HUDEP-2 (cell line): ENCODE measurements at regions not wholly inside any gene's neighbourhood (a gene's known extent, or its start where the extent isn't known, plus 50 kb on each side); places are given as distances from the start of the nearest gene placed in this dataset.
"Not testable (repeated sequence)": the region's sequence is repeated elsewhere in the genome, so short reads cannot be mapped to it uniquely, and the experiment has no call there.

Experiments
- DNase-seq, 76 experiments: peaks; one replicate each; lab custom pipeline; 2025; ENCODE audit not compliant: unreplicated experiment in 76 of 76; lab: John Stamatoyannopoulos, UW

DNA sequence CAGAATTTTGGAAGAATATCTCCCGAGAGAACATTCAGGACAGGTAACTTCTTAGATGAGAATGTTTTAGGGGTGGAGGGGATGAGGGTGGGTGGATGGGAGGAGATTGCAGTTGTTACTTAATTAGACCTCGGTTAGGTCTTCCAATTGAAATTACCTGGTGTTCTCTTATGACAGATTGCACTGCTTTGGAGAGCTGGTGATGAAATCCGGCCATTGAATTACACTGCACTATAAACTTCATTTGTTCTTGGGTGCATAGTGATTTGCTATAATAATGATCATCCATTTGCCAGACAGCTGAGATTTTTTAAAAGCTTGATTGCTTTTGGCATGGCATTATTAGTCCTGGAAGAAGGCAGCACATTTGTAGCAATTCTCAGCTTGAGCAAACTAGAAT lies 427.6 kb downstream of the GBA3 start:
- no peak for DNase-seq

DNA sequence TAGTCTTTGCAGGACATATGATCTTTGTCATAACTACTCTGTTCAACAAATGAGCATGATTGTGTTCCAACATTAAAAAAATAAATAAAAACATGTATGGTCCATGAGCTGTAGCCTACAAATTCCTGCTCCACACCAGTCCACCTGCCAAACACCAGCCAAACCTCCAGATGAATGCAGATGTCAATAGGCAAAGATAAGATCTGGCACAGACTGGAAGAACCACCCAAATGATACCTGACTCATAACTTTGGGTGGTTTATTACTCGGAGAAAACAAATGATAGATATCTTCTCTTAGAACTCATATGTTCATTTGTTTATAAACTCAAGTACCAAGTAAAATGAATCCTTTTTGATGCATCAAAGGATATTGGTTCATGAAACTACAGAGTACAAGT lies 425.1 kb downstream of the GBA3 start:
- no peak for DNase-seq

DNA sequence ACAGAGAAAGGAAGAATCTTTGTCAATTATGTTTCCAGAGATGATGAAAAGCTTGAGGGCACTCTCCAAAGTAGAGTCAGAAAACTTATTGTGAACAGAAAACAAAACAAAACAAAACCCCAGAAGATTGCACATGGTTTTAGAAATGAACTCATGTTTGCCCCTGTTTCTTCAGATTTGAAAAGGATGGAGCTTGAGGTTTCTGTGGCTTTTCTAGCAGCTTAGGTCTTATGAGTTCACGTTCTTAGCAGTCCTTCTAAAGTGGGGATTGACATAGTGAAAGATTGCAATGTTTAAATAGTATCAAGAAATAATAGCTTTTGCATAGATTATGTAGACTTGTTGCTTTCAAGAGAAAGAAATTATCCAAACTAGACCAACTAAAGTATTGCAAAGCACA lies 421.8 kb downstream of the GBA3 start:
- DNase-seq: no peak

DNA sequence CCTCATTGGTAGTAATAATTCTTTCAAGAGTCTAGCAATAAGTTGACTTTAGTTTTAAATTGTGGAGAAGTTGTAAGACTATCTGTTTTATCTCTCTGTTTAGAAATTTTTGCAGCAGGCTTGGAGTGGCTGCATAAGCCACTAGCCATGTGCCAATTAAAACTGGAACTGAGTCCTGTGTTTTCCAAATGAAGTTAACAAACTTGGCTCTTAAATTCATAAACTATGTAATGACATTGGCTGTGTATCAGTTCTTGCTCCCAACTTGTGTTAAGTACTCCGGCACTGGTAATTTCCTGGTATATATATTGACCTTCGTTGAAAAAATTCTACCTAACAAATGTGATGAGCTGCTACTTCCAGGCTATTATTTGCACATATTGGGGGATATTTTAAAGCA lies 420.4 kb downstream of the GBA3 start:
- no peak for DNase-seq

DNA sequence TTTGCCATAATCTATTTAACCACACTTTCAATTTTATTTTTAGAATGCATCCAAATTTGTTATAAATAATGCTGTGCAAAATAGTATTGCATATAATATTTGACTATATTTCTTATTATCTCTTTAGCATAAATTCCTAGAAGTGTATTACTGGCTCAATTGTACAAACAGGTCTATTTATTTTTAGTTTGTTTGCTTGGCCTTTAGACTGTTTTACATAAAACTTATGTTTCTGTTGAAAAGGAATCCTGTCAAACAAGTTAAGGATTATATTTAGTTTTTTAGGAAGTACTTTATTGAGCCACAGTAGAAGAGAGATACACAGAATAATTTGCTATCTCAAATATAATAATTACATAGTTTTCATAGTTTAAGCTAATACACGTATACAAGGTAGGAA lies 413.8 kb downstream of the GBA3 start:
- DNase-seq: no peak

DNA sequence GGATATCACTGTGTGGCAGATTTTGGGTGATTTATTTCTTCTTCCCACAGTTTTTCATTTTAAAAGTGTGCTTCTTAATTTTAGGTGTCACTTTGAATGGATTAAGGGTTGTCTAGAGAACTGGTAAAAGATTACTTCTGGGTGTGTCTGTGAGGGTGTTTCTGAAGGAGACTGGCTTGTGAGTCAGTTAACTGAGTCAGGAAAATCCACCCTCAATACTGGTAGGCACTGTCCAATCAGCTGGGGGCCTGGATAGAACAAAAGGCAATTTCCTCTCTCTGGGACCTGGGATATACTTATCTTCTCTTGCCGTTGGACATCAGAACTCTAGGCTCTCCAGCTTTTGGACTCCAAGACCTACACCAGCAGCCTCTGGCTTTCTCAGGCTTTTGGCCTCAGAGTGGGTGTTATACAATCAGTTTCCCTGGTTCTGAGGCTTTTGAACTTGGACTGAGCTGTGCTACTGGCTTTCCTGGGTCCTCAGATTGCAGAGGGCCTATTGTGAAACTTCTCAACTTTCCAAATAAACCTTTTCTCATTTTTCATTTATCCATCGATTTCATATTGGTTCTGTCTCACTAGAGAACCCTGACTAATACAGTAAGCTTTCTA lies 413.1 kb downstream of the GBA3 start:
- no peak for DNase-seq

DNA sequence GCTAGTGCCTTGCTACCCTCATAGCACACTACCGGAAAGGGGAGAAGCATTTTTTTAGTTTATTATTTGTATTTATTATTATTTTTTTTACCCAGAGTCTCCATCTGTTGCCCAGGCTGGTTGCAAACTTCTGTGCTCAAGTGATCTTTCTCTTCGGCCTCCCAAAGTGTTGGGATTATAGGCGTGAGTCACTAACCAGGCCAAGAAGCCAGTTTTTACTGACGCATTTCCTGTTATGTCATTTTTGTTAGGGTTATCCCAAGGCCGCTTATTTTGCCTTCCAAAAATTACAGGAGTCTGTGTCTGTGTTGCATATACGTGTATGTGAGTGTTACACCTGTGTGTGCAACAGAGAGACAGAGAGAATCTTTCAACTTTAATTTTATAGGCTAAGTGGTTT lies 404.5 kb downstream of the GBA3 start:
- no peak for DNase-seq

DNA sequence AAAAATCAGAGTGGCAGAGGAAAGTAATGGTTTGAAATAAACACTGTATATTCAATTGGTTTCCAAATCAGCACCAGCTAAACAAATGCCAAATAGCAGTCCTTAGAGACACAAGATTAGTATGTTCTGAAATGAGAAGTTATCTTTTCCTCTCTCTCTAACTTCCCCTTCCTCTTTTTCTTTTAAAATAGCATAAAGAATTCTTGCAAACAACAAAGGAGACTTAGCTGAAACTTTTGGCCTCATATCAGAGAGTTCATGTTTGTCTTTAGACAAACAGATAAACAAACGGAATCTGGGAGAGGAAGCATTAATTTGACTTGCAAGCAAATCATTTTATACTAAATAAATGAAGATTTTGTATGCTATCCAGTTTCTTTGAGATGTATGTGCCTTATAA lies 399.0 kb downstream of the GBA3 start:
- no peak for DNase-seq

DNA sequence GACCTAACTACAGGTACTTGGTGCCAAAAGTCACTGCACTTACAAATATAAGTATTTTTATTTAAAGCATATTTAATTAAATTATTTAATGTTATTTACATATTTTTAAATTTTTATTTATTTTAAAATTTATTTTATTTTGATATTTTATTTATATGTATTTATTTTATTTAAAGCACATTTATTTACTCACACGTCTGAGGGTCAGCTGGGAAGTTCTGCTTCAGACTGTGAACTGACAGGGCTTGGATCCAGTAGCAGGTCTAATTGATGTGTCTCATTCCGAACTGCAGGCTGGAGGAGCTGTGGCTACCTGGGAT lies 392.5 kb downstream of the GBA3 start:
- no peak for DNase-seq

DNA sequence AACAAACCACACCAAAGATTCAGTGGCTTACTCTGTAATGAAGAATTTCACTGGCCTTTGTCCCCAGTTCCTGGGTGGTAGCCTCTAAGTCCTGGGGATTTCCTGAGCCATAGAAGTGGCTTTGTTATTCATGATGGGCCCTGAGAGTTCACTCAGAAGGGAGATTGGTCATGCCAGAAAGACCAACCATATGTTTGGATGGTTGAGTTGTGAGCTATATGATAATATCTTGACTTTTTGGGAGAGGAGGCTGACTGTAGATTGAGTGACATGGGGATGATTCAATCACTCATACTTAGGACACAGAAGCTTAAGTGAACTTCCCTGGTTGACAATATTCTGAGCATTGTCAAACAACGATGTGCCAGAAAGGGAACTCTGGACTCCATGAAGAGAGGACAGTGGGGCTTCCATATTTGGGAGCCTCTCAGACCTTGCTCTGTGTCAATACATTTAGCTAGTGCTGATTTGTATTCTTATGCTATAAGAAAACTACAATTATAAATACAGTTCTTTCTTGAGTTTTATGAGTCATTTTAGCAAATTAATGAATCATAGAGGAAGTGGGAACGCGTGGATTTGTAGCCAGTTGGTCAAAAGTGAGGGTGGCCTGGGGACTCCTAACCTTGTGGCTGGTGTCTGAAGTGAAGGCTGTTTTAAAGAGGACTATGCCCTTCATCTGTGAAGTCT lies 392.0 kb downstream of the GBA3 start:
- no peak for DNase-seq

DNA sequence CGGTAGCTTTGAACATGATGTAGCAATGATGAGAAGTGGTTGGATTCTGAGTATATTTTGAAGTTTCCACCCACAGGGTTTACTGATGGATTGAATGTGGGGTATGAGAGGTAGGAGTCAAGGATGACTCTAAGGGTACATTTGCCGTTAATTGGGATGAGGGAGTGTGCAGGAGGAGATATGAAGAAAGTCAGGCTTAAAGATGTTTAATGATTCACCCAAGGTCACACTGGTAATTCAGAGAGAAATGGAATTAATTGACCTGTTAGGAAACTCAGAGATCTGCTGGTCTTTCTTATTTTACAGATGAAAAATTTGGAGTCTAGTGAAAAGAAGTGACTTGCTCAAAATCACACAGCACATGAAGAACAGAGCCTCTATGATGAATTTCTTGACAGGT lies 390.7 kb downstream of the GBA3 start:
- no peak for DNase-seq

DNA sequence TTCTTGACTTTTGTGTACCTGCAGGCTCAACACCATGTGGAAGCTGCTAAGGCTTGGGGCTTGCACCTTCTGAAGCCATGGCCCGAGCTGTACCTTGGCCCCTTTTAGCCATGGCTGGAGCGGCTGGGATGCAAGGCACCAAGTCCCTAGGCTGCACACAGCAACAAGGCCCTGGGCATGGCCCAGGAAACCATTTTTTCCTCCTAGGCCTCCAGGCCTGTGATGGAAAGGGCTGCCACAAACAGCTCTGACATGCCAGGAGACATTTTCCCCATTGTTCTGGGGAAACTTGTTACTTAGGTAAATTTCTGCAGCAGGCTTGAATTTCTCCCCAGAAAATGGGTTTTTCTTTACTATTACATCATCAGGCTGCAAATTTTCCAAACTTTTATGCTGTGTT lies 387.4 kb downstream of the GBA3 start:
- not testable (repeated sequence) for DNase-seq

DNA sequence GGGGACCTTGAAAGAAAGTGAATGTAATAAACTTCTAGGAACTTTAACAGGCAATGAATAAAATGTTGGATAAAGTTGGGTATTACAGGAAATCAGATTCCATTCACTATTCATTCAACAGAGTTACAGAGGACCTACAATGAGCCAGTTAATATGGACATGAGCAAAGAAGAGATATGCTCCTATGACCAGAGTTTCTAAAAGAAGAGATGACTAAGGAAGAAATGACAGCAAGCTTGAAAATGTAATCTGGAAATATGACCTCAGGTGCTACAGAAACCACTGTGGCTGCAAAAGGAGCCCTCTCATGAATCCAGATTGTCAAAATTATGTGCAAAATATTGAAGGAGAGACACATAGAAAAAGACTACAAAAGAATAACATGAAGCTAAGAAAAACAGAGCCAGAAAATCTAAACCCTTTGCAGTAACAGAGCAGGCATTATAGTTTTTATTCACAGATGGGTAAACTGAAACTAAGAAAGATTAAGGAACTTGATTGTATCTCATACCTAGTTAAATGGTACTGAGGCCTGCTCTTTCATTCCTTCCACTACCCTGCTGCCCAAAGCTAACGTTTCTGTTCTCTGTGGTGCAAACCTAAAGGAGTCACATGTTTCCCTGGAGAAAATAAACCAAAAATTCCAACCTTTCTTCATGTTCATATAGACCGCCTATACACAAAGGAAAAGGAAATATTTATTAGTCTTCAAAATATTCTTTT lies 378.3 kb downstream of the GBA3 start:
- DNase-seq: no peak

DNA sequence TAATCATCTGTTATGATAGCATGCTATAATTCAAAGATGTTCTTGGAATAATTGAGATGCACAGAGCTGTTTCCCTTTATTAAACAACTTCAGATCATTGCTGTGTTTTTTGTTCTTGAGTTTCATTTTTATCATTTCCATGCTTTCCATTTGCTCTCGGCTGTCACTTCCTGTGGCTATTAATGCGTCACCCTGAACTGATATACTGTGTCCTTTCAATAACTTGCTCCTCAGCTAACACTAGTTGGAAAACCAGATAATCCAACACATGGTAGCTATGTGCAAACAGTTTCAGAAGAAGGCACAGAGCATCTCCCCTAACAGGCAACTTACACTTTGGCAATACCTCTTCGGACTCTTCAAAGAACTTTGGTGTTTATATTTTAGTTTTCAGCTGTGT lies 376.0 kb downstream of the GBA3 start:
- DNase-seq: no peak

DNA sequence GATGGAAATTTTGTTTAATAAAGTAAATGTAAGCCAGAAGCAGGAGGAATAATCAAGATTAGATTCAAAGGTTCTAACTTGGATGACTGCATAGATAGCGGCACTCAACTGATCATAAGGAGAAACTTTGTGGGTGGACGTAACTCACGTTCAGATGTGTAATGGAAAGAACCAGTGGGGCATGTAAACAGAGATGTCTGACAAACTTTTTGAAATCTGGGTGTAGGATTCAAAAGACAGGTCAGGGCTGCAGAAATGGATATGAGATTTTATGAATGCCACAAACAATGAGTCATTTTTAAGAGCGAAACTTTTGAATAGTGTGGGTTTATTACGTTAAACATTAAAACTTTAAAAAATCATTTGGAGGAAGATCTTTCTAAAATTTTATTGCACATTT lies 375.6 kb downstream of the GBA3 start:
- DNase-seq: no peak

DNA sequence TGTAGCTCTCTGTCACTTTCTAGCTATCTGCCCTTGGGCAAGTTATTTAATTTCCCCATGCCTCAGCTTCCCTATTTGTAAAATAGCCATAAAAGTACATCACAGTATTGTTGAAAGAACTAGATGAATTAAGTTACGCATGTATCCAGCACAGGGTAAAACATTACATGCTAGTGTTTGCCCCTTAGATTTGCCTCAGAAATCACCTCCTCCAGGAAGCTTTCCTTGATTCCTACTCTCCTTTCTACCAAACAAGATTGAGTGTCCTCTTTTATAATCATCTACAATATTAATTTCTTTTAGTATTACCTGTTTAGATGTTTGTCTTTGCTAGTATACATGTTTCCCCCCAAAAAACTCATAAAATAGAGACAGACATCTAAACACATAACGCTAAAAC lies 369.5 kb downstream of the GBA3 start:
- DNase-seq: no peak

DNA sequence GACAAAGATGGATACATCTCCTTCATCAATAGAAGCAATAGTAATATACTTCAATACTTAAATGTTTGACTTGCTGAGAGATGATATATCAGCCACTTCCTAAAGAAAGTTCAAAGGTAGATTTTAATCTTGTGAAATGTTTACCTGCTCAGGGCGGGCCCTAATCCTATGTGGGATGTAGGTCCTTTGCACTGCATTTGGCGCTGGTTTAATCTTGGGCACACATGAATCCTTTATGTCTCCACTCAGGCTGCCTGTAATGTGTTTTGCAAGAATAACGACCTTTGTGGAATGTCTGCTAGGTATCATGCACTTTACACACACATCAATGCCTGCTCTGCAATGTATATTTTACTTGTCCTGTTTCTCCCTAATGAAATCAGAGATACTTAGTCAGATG lies 368.7 kb downstream of the GBA3 start:
- DNase-seq: no peak

DNA sequence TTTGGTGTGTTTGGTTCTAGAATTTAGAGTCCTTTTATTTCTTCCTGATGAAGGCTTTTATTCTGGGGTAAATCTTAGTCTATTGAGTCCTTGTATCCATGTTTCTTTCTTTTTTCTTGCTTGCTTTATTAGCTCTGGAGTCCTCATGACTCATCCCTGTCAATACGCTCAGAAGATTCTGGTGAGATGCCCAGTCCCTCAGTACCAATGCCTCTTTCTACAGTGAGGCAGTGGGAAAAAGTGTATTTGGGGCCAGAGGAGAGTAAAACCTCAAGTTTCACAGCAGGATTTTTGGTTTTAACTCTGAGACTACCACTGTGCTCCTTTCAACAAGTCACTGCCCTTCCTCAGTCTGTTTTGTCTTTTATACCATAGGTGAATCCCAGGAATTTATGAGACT lies 368.0 kb downstream of the GBA3 start:
- no peak for DNase-seq

DNA sequence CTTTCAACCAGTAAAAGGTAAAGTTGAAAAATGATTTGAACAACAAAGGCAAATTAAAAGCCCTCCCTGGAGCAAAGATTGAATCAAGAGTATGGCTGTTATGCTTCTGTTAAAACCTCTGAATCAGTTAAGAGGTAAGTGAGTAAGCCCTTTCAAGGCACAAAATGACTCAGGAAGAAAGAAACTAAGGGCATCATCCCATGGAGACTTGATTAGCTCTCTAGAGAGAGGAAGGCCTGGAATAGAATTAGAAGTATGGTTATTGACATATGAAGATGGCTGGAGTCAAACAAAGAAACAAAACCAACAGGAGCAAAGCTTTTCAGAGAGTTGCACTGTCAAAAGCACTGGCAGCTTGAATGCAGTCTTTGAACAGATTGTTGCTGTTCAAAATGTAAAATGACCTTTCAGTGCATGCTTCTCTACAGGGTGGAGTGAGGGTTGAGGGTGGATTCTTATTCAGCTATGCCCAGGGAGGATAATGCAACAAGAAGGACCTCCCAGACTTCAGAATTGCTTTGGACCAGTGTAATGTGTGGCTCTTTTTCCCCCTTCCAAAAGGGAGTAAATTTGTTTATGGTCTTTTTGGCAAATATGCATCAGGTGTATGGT lies 365.5 kb downstream of the GBA3 start:
- no peak for DNase-seq

DNA sequence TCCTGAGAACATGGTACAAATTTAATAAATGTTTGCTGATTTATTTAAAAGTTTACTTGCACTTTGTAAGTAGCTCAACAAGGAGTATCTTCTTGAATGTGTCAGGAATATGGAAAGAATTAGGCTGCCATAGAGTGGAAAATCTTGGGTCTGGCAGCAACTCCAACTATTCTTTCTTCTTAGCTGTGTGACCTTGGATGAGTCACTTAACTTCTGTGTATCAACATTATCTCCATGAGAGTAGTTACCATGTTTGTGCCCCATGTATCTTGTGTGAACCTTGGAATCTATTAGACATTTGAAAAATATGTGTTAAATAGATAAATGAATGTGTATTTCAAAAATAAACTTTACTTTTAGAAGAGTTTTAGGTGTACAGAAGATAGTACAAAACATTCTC lies 348.8 kb downstream of the GBA3 start:
- DNase-seq: no peak

DNA sequence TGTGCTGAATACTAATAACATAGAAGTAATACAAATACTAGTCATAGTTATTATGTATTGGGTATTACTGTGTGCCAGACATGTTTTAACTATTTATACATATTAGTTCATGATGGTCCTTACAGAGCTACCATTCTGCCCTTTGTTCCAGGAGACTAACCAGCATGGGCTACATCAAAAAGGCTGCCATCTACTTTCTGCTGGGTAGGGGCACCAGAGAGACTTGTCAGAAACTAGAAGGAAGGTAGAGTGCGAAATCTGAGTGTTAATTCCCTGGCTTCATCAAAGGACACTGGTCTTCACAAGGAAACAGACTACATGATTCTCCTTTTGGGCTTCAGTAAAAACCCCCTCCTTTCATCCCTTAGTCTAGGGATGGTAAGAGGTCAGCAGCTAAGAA lies 347.8 kb downstream of the GBA3 start:
- no peak for DNase-seq

DNA sequence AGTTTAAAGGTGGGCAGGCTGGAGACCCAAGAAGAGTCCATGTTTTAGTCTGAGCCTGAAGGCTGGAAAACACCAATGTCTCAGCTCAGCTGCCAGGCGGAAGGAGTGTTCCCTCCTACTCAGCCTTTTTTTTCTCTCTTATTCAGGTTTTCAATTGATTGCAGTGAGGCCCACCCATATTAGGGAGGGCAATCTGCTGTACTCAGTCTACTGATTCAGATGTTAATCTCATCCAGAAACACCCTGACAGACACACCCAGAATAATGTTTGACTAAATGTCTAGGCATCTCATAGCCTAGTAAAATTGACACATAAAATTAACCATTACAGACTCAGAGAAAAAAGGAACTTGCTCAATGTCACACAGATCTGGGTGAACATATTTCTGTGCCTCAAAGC lies 347.1 kb downstream of the GBA3 start:
- no peak for DNase-seq
